H1 (cell line): ENCODE measurements at regions not wholly inside any gene's neighbourhood (a gene's known extent, or its start where the extent isn't known, plus 50 kb on each side); places are given as distances from the start of the nearest gene placed in this dataset.

Source experiments
- CTCF ChIA-PET: fragments of 300-600 bp; sonication (Branson Sonifier 250); formaldehyde crosslinking; loops from one replicate; lab custom pipeline; 2021; ENCODE audit not compliant: partially characterized antibody; lab: Charles Lee
- POLR2A ChIA-PET: fragments of 300-600 bp; sonication (Branson Sonifier 250); formaldehyde crosslinking; loops from one replicate; lab custom pipeline; 2021; ENCODE audit warnings: inconsistent platforms; ENCODE audit not compliant: partially characterized antibody; lab: Charles Lee
- DNase-seq, 2 experiments: peaks; one replicate each; pipeline versions ENCODE4 v3.0.0 to v3.0.0-alpha.2; 2010 to 2022; ENCODE audit warnings: low spot score in 2 of 2, low read depth in 1 of 2, mixed read lengths in 1 of 2
- FAIRE-seq: peaks from 2 replicates; lab custom pipeline; 2011; peaks lifted over from hg19 to GRCh38; lab: Jason Lieb, UNC
- H2AFZ ChIP-seq: 2 replicates; pipeline ENCODE4 v1.8.1; 2012; ENCODE audit warnings: low read length, inconsistent platforms
- H2AK5ac ChIP-seq: 2 replicates; pipeline ENCODE4 v1.6.1; 2013; ENCODE audit warnings: low read depth, low read length
- H2BK120ac ChIP-seq: replicated peaks from 2 replicates; pipeline ENCODE3; 2013; ENCODE audit warnings: low read depth, low read length, inconsistent platforms
- H2BK12ac ChIP-seq: 2 replicates; pipeline ENCODE4 v1.6.1; 2013; ENCODE audit warnings: low read depth, low read length
- H2BK15ac ChIP-seq: 2 replicates; pipeline ENCODE4 v1.6.1; 2013; ENCODE audit warnings: low read length
- H2BK20ac ChIP-seq: 2 replicates; pipeline ENCODE4 v1.6.1; 2013; ENCODE audit warnings: low read length
- H2BK5ac ChIP-seq: 2 replicates; pipeline ENCODE4 v1.6.1; 2013; ENCODE audit warnings: low read depth, low read length
- H3K14ac ChIP-seq: 2 replicates; pipeline ENCODE4 v1.6.1; 2013; ENCODE audit warnings: inconsistent platforms; ENCODE audit not compliant: insufficient read length
- H3K18ac ChIP-seq: 2 replicates; pipeline ENCODE4 v1.6.1; 2013; ENCODE audit warnings: low read length; ENCODE audit errors: extremely low read depth
- H3K23ac ChIP-seq: 2 replicates; pipeline ENCODE4 v1.6.1; 2013; ENCODE audit warnings: inconsistent platforms; ENCODE audit not compliant: insufficient read length
- H3K23me2 ChIP-seq: 2 replicates; pipeline ENCODE4 v1.6.1; 2013; ENCODE audit warnings: low read depth, low read length
- H3K27ac ChIP-seq: 2 replicates; pipeline ENCODE4 v1.6.1; 2011; ENCODE audit warnings: low read depth, low read length, inconsistent platforms
- H3K27me3 ChIP-seq, 4 experiments: replicated peaks in 1 of 4; 1 replicate in 1 of 4; 2 replicates in 3 of 4; pipeline versions ENCODE4 v1.6.1 to v1.8.1; 2011 to 2013; ENCODE audit warnings: low read length in 3 of 4, mild to moderate bottlenecking in 3 of 4, inconsistent platforms in 2 of 4, mixed read lengths in 2 of 4, moderate library complexity in 1 of 4; ENCODE audit not compliant: control insufficient read depth in 3 of 4, insufficient read depth in 3 of 4; ENCODE audit errors: extremely low read depth in 1 of 4
- H3K36me3 ChIP-seq, 4 experiments: 2 replicates each; pipeline versions ENCODE4 v1.6.1 to v1.8.1; 2011 to 2013; ENCODE audit warnings: mild to moderate bottlenecking in 4 of 4, low read length in 3 of 4, moderate library complexity in 2 of 4, control low read depth in 1 of 4, inconsistent platforms in 1 of 4; ENCODE audit not compliant: insufficient read depth in 4 of 4, control insufficient read depth in 2 of 4
- H3K4ac ChIP-seq: replicated peaks from 2 replicates; pipeline ENCODE3; 2013; ENCODE audit warnings: low read length, low read depth, mixed read lengths, inconsistent platforms; ENCODE audit not compliant: insufficient read length
- H3K4me1 ChIP-seq, 4 experiments: replicated peaks in 1 of 4; 1 replicate in 1 of 4; 2 replicates in 3 of 4; pipeline versions ENCODE4 v1.6.1 to v1.8.1; 2011 to 2013; ENCODE audit warnings: low read length in 3 of 4, inconsistent platforms in 2 of 4, mixed read lengths in 1 of 4; ENCODE audit not compliant: insufficient read depth in 4 of 4, control insufficient read depth in 3 of 4
- H3K4me2 ChIP-seq, 2 experiments: 2 replicates each; pipeline versions ENCODE4 v1.6.1 to v1.8.1; 2011 to 2013; ENCODE audit warnings: low read depth in 2 of 2, low read length in 2 of 2, control low read depth in 1 of 2, inconsistent platforms in 1 of 2, mild to moderate bottlenecking in 1 of 2; ENCODE audit not compliant: insufficient read depth in 1 of 2
- H3K4me3 ChIP-seq, 4 experiments: fragments of 200-600, 300-600 bp in 1 of 4; sonication (generic), shearing (Covaris generic), sonication (Bioruptor Twin) in 1 of 4; 2 replicates each; pipeline versions ENCODE4 v1.5.1 to v1.8.1; 2011 to 2016; ENCODE audit warnings: low read length in 4 of 4, low read depth in 3 of 4, control low read depth in 2 of 4, inconsistent platforms in 2 of 4, mild to moderate bottlenecking in 2 of 4, mixed read lengths in 1 of 4, moderate library complexity in 1 of 4; ENCODE audit not compliant: insufficient read depth in 2 of 4; ENCODE audit errors: extremely low read depth in 1 of 4
- H3K56ac ChIP-seq: replicated peaks from 2 replicates; pipeline ENCODE3; 2013; ENCODE audit warnings: low read depth, mild to moderate bottlenecking, mixed read lengths, low read length, inconsistent platforms; ENCODE audit not compliant: insufficient read length
- H3K79me1 ChIP-seq: 2 replicates; pipeline ENCODE4 v1.6.1; 2013; ENCODE audit warnings: low read depth, low read length, control low read depth
- H3K79me2 ChIP-seq, 2 experiments: 2 replicates each; pipeline versions ENCODE4 v1.6.1 to v1.8.1; 2012 to 2013; ENCODE audit warnings: low read length in 2 of 2, mild to moderate bottlenecking in 2 of 2, inconsistent platforms in 1 of 2; ENCODE audit not compliant: insufficient read depth in 2 of 2, control insufficient read depth in 1 of 2
- H3K9ac ChIP-seq, 4 experiments: replicated peaks in 1 of 4; 1 replicate in 1 of 4; 2 replicates in 3 of 4; pipeline versions ENCODE4 v1.6.1 to v1.8.1; 2011 to 2013; ENCODE audit warnings: low read depth in 3 of 4, low read length in 3 of 4, control low read depth in 2 of 4, mild to moderate bottlenecking in 2 of 4, moderate library complexity in 2 of 4, inconsistent platforms in 1 of 4; ENCODE audit errors: extremely low read depth in 1 of 4
- H3K9me3 ChIP-seq, 2 experiments: 2 replicates each; pipeline versions ENCODE4 v1.6.1 to v1.8.1; 2012 to 2013; ENCODE audit warnings: mild to moderate bottlenecking in 2 of 2, moderate library complexity in 2 of 2, control low read depth in 1 of 2, inconsistent platforms in 1 of 2, low read depth in 1 of 2, low read length in 1 of 2, mixed read lengths in 1 of 2; ENCODE audit not compliant: insufficient read depth in 2 of 2
- H4K20me1 ChIP-seq, 2 experiments: replicated peaks in 1 of 2; 2 replicates each; pipeline versions ENCODE3 to v1.8.1; 2011 to 2013; ENCODE audit warnings: inconsistent platforms in 2 of 2, low read length in 2 of 2, mild to moderate bottlenecking in 1 of 2; ENCODE audit not compliant: insufficient read depth in 2 of 2, control insufficient read depth in 1 of 2
- H4K5ac ChIP-seq: 2 replicates; pipeline ENCODE4 v1.6.1; 2013; ENCODE audit warnings: low read length, low read depth, mixed read lengths, inconsistent platforms; ENCODE audit not compliant: insufficient read length
- H4K8ac ChIP-seq: 2 replicates; pipeline ENCODE4 v1.8.0; 2013; ENCODE audit warnings: mild to moderate bottlenecking, moderate library complexity, low read length, inconsistent platforms; ENCODE audit not compliant: insufficient read depth; ENCODE audit errors: extremely low read depth
- H4K91ac ChIP-seq: replicated peaks from 2 replicates; pipeline ENCODE3; 2013; ENCODE audit warnings: low read length, mixed read lengths, inconsistent platforms; ENCODE audit not compliant: insufficient read length
- ASH2L ChIP-seq: fragments of 200-600, 300-600 bp; sonication (generic); IDR thresholded peaks from one replicate; pipeline ENCODE4 v1.7.1; 2017; ENCODE audit warnings: low read length
- ATF2 ChIP-seq: IDR thresholded peaks from 2 replicates; pipeline ENCODE4 v1.6.1; 2012; ENCODE audit warnings: low read length, inconsistent platforms
- CBX5 ChIP-seq: fragments of 300-800, 300-1000 bp; sonication (generic); IDR thresholded peaks from 2 replicates; pipeline ENCODE4 v1.7.1; 2016; ENCODE audit warnings: antibody characterized with exemption, low read length, low read depth
- CHD2 ChIP-seq: IDR thresholded peaks from 2 replicates; pipeline ENCODE4 v1.6.1; 2012; ENCODE audit warnings: low read length, improper control_type of control experiment
- EZH2 ChIP-seq: fragments of 200-600 bp; sonication (generic); IDR thresholded peaks from 2 replicates; pipeline ENCODE4 v1.7.1; 2012; ENCODE audit warnings: low read depth, mild to moderate bottlenecking, moderate library complexity, low read length, inconsistent platforms; ENCODE audit not compliant: severe bottlenecking
- HDAC2 ChIP-seq, 2 experiments: fragments of 300-600 bp in 1 of 2; sonication (generic) in 1 of 2; IDR thresholded peaks; 2 replicates each; pipeline ENCODE4 v1.6.1; 2011 to 2012; ENCODE audit warnings: low read depth in 2 of 2, low read length in 2 of 2, mild to moderate bottlenecking in 2 of 2, moderate library complexity in 2 of 2, borderline replicate concordance in 1 of 2, inconsistent platforms in 1 of 2
- KDM5A ChIP-seq: fragments of 200-600 bp; IDR thresholded peaks from 2 replicates; pipeline ENCODE4 v1.7.1; 2012; ENCODE audit warnings: mild to moderate bottlenecking, low read length, inconsistent platforms, mixed read lengths
- NRF1 ChIP-seq: IDR thresholded peaks from 2 replicates; pipeline ENCODE4 v1.6.1; 2011; ENCODE audit warnings: mild to moderate bottlenecking, low read depth, low read length, improper control_type of control experiment
- RFX5 ChIP-seq: IDR thresholded peaks from 2 replicates; pipeline ENCODE4 v1.6.1; 2011; ENCODE audit warnings: low read depth, low read length, improper control_type of control experiment, borderline replicate concordance
- RNF2 ChIP-seq: fragments of 200-900, 300-1000 bp; sonication (generic); IDR thresholded peaks from 2 replicates; pipeline ENCODE4 v1.7.1; 2016; ENCODE audit warnings: borderline replicate concordance, low read depth, mild to moderate bottlenecking, antibody characterized with exemption, low read length; ENCODE audit not compliant: poor library complexity, severe bottlenecking; ENCODE audit errors: missing control alignments
- RXRA ChIP-seq: IDR thresholded peaks from 2 replicates; pipeline ENCODE4 v1.6.1; 2011; ENCODE audit warnings: low read depth, mild to moderate bottlenecking, low read length, moderate library complexity; ENCODE audit not compliant: insufficient read depth
- YY1 ChIP-seq: IDR thresholded peaks from 2 replicates; pipeline ENCODE4 v1.6.1; 2011; ENCODE audit warnings: low read depth, mild to moderate bottlenecking, low read length
- WGBS, 2 experiments: shearing (Covaris generic) in 1 of 2; methylation state at CpG; one replicate each; pipeline versions ENCODE4 v1.1.6 to v1.1.7; 2013 to 2015; ENCODE audit warnings: low lambda C conversion rate in 2 of 2, mixed read lengths in 2 of 2, inconsistent platforms in 1 of 2, low coverage in 1 of 2, missing lambda C conversion rate in 1 of 2; ENCODE audit not compliant: insufficient replicate concordance in 2 of 2, insufficient coverage in 1 of 2, insufficient read length in 1 of 2; ENCODE audit errors: extremely low coverage in 1 of 2, missing lambda C conversion rate in 1 of 2; 5-methylcytosine and 5-hydroxymethylcytosine counted together

GRCh38 chr12:92478692-92479091, 224.1 kb upstream of the PLEKHG7 start:
- H3K79me1 ChIP-seq = no peaks in the 10 kb centered on the region
- H3K4ac ChIP-seq = no peak overlapping the region
- H2AFZ ChIP-seq = no peak overlapping the region
- CTCF ChIA-PET = interaction anchor here (0.6 to 1.1 kb wide), 4 partner anchors 22 to 1097 kb away, joined by 3 to 6 read pairs (median 3); no protein-coding TSS in a partner anchor
- no peak overlapping the region for H2BK20ac ChIP-seq
- no peaks in the 10 kb centered on the region for H3K79me2 ChIP-seq
- H3K4me3 ChIP-seq = no peak overlapping the region
- H4K20me1 ChIP-seq = no peaks in the 10 kb centered on the region
- H4K5ac ChIP-seq = no peak overlapping the region
- no peaks in the 10 kb centered on the region for H3K23me2 ChIP-seq
- 0 out of 7 replicates have a peak, but pooled peaks cover 0 to 3% (median 0%) of the 10 kb centered on the region in 4 experiments for H3K4me1 ChIP-seq
- no peak overlapping the region for H3K9ac ChIP-seq
- no peak overlapping the region for H3K27ac ChIP-seq
- POLR2A ChIA-PET = no interaction called here
- H3K36me3 ChIP-seq = no peaks in the 10 kb centered on the region
- H3K9me3 ChIP-seq = no peaks in the 10 kb centered on the region; a peak in 1 of 4 replicates
- H3K56ac ChIP-seq = no peak overlapping the region
- no peak overlapping the region for H3K23ac ChIP-seq
- no peak overlapping the region for H3K14ac ChIP-seq
- no peak overlapping the region for H2AK5ac ChIP-seq
- H3K18ac ChIP-seq = no peak overlapping the region
- no peak for DNase-seq
- no peak overlapping the region for H4K91ac ChIP-seq
- 92% methylated on average over 2 of the region's 2 CpGs; no CpG with 5 or more reads in 1 of the 2 experiments for WGBS, 2 experiments
- no peak overlapping the region for H2BK120ac ChIP-seq
- no peaks in the 10 kb centered on the region for H3K27me3 ChIP-seq
- no peak overlapping the region for H3K4me2 ChIP-seq
- no peak overlapping the region for H2BK5ac ChIP-seq
- H4K8ac ChIP-seq = no peak overlapping the region
- H2BK15ac ChIP-seq = no peak overlapping the region
- FAIRE-seq = no peak
- H2BK12ac ChIP-seq = no peak overlapping the region
- TF ChIP-seq NRF1 = no peak
- no peak for TF ChIP-seq EZH2
- no peak for TF ChIP-seq RNF2
- TF ChIP-seq HDAC2 (IDR thresholded peaks at IDR 0.05; ENCODE audit: borderline replicate concordance in 1 of 2, low read depth in 2 of 2, low read length in 2 of 2) = no peak
- TF ChIP-seq ASH2L = no peak
- TF ChIP-seq CHD2 = no peak
- no peak for TF ChIP-seq YY1
- TF ChIP-seq RFX5 = no peak
- no peak for TF ChIP-seq CBX5
- no peak for TF ChIP-seq RXRA
- TF ChIP-seq ATF2 = no peak
- no peak for TF ChIP-seq KDM5A
